Kidney (tissue), 13 donors: ENCODE measurements at regions not wholly inside any gene's neighbourhood (a gene's known extent, or its start where the extent isn't known, plus 50 kb on each side); places are given as distances from the start of the nearest gene placed in this dataset.
A peak's percentile ranks its signal among the peaks of the same experiment; 100 is the strongest.

Source experiments
- DNase-seq, 5 donors: peaks; one replicate each; pipeline ENCODE4 v3.0.0-alpha.2; 2013 to 2020
- FAIRE-seq: peaks from 2 replicates; lab custom pipeline; 2012; peaks lifted over from hg19 to GRCh38; lab: Jason Lieb, UNC
- H3K27ac ChIP-seq, 2 donors: one replicate each; pipeline ENCODE4 v1.7.0; 2013; ENCODE audit warnings: low read depth in 2 of 2, low read length in 2 of 2, inconsistent platforms in 1 of 2
- H3K27me3 ChIP-seq: one replicate; pipeline ENCODE4 v1.7.1; 2013; ENCODE audit warnings: low read length, inconsistent platforms; ENCODE audit not compliant: control insufficient read depth, insufficient read depth
- H3K36me3 ChIP-seq, 3 donors: one replicate each; pipeline versions ENCODE4 v1.7.0 to v1.7.1; 2013; ENCODE audit warnings: low read length in 3 of 3, control low read depth in 1 of 3, inconsistent platforms in 1 of 3; ENCODE audit not compliant: insufficient read depth in 3 of 3, control insufficient read depth in 2 of 3
- H3K4me1 ChIP-seq, 3 donors: one replicate each; pipeline versions ENCODE4 v1.7.0 to v1.7.1; 2013; ENCODE audit warnings: low read length in 3 of 3, inconsistent platforms in 1 of 3, low read depth in 1 of 3; ENCODE audit not compliant: control insufficient read depth in 2 of 3, insufficient read depth in 2 of 3
- H3K4me3 ChIP-seq, 3 donors: one replicate each; pipeline versions ENCODE4 v1.7.0 to v1.8.1; 2013; ENCODE audit warnings: low read length in 3 of 3, control low read depth in 1 of 3, inconsistent platforms in 1 of 3
- H3K9ac ChIP-seq, 3 donors: one replicate each; pipeline versions ENCODE4 v1.7.0 to v1.7.1; 2013; ENCODE audit warnings: low read length in 3 of 3, control low read depth in 1 of 3, inconsistent platforms in 1 of 3
- H3K9me3 ChIP-seq, 3 donors: one replicate each; pipeline versions ENCODE4 v1.7.0 to v1.7.1; 2013; ENCODE audit warnings: low read length in 3 of 3, control low read depth in 1 of 3, inconsistent platforms in 1 of 3; ENCODE audit not compliant: control insufficient read depth in 2 of 3, insufficient read depth in 1 of 3
- intact Hi-C: fragments of 100-400 bp; cut with DNase I; formaldehyde crosslinking; loops from one replicate; pipeline ENCODE4 v1.11.1; 2022
- TF ChIP-seq, protein P1 (sequence below): IDR thresholded peaks from 3 replicates; pipeline ENCODE4 v1.5.1; 2012; ENCODE audit warnings: mild to moderate bottlenecking, moderate library complexity, borderline replicate concordance; ENCODE audit not compliant: insufficient read depth; ENCODE audit errors: extremely low read depth
- donor health status: control.
- donor health status: control.
- donor health status: control.
- donor health status: control.
- donor health status: control.
- donor health status: DM: yes; HTN: yes; CAD: no.
- donor health status: Normal renal cell carcinoma (clear cell type).

DNA sequence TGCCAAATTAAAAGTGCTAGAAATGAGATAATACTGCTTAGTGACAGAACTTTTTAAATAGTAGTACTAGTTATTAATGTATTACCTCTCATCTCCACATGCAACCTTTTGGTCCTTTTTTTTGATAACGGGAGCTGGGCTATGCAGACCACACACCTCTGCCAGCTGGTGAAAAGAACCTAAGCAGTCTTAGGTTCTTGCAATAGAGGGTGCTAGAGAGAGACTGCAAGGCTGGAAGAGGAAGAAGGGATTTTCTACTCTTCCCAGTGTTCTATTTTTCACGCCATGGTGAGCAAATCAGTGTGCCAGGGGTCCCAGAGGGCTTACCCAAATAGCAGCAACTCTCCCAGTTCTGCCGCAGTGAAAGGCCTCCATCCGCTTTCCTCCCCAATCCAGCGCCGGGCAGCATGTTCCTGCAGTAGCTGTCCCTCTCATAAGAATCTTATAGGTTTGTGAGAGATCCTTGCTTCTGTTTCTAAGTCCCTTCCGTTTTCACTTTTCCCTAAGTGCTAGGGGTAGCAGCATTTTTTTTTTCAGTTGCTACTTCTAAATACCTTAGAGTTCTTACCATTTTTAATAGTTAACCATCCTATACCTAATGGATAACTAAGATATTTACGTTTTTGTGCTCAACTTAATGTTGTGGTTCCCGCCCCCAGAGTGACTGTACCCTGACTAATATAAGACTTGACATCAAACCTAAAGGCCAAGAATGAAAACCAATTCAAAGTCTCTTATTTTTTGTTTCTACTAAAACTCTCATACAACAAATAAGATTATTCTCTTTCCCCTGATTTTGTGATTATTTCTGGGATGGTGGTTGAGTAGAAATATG is 69.4 kb upstream of the UBE2E3 start:
- Histone ChIP-seq H3K36me3 (no peaks in the 10 kb centered on the region), H3K4me3 (no peak overlapping the region), H3K27me3 (no peaks in the 10 kb centered on the region), H3K9me3 (no peaks in the 10 kb centered on the region), H3K9ac (no peak overlapping the region), H3K27ac (no peak overlapping the region), H3K4me1 (no peaks in the 10 kb centered on the region)
- FAIRE-seq = no peak
- TF ChIP-seq, protein P1, sequence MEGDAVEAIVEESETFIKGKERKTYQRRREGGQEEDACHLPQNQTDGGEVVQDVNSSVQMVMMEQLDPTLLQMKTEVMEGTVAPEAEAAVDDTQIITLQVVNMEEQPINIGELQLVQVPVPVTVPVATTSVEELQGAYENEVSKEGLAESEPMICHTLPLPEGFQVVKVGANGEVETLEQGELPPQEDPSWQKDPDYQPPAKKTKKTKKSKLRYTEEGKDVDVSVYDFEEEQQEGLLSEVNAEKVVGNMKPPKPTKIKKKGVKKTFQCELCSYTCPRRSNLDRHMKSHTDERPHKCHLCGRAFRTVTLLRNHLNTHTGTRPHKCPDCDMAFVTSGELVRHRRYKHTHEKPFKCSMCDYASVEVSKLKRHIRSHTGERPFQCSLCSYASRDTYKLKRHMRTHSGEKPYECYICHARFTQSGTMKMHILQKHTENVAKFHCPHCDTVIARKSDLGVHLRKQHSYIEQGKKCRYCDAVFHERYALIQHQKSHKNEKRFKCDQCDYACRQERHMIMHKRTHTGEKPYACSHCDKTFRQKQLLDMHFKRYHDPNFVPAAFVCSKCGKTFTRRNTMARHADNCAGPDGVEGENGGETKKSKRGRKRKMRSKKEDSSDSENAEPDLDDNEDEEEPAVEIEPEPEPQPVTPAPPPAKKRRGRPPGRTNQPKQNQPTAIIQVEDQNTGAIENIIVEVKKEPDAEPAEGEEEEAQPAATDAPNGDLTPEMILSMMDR = no peak
- intact Hi-C loops = no loop called here
- peak in 1 of 5 donors; percentile 9 for DNase-seq

DNA sequence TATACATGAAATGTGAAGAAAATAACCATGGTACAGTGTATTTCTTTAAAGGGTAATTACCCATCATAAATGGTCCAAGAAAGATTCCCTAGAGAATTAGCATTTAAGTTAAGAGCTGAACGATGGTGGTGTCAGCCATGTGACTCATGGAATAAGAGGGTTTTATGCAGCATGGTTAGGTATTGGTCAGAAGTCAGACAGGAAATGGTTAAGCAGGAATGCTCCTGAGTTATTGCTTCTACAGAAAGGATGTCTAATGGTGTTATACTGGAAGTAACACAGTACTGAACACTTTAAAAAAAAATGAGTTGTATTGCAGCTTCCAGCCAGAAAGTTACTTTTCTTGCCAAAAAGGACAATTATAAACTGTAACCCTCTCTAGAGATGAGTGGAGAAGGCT is 72.7 kb upstream of the UBE2E3 start:
- H3K36me3 ChIP-seq = no peaks in the 10 kb centered on the region
- intact Hi-C loops = no loop called here
- H3K9ac ChIP-seq = no peak overlapping the region
- H3K27me3 ChIP-seq = no peaks in the 10 kb centered on the region
- FAIRE-seq (no peak), DNase-seq (no peak)
- H3K27ac ChIP-seq = no peak overlapping the region
- TF ChIP-seq, protein P1 = no peak
- no peaks in the 10 kb centered on the region for H3K4me1 ChIP-seq
- H3K4me3 ChIP-seq = no peak overlapping the region
- H3K9me3 ChIP-seq = no peaks in the 10 kb centered on the region

DNA sequence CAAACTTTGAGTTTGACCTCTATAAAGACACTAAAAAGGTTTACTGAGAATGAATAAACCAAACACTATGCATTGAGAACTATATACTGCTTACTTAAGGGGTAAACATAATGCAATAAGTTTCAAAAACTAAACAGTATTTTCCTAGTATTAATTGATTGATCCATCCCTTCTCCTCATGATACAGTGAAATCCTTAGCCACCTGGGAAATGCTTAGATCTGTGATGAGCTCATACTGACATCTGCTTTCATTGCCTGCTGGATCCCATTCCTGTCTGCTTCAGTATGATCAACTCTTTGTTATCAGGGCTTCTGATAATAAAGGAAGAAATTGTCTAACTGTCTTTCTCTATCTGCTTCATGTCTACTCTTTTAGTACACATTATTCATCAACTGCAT is 74.9 kb upstream of the UBE2E3 start:
- H3K27ac ChIP-seq = no peak overlapping the region
- H3K4me1 ChIP-seq = no peaks in the 10 kb centered on the region
- H3K4me3 ChIP-seq = no peak overlapping the region
- TF ChIP-seq, protein P1 = no peak
- H3K9me3 ChIP-seq = no peaks in the 10 kb centered on the region
- FAIRE-seq (no peak), DNase-seq (no peak)
- intact Hi-C loops = no loop called here
- no peak overlapping the region for H3K9ac ChIP-seq
- H3K36me3 ChIP-seq = no peaks in the 10 kb centered on the region
- no peaks in the 10 kb centered on the region for H3K27me3 ChIP-seq
